K562 (cell line): ENCODE measurements at regions not wholly inside any gene's neighbourhood (a gene's known extent, or its start where the extent isn't known, plus 50 kb on each side); places are given as distances from the start of the nearest gene placed in this dataset.

ENCODE experiments used
- CBX5 ChIP-seq: IDR thresholded peaks from 2 replicates; pipeline ENCODE4 v1.6.1; 2014; ENCODE audit warnings: low read depth, borderline replicate concordance
- ESRRA ChIP-seq: fragments of 450-650 bp; IDR thresholded peaks from 2 replicates; pipeline ENCODE4 v1.6.1; 2014; ENCODE audit warnings: low read depth, mild to moderate bottlenecking, moderate library complexity, borderline replicate concordance
- POLR2AphosphoS5 ChIP-seq: IDR thresholded peaks from 2 replicates; pipeline ENCODE4 v1.6.1; 2011; ENCODE audit warnings: mild to moderate bottlenecking, low read depth, low read length, moderate library complexity; ENCODE audit not compliant: control insufficient read depth, insufficient read depth
- ZKSCAN3 ChIP-seq: fragments of 250-450 bp; sonication (Bioruptor Pico); IDR thresholded peaks from 2 replicates; pipeline ENCODE4 v1.4.0; 2020

GRCh38 chr5:105689596-105689995 is 1981.1 kb downstream of the EFNA5 start:
- TF ChIP-seq CBX5, result no peak
- no peak for TF ChIP-seq ESRRA
- no peak for TF ChIP-seq ZKSCAN3 (CRISPR knock-in tag)
- no peak for TF ChIP-seq POLR2AphosphoS5
